Mesodermal cell (in vitro differentiated cells): ENCODE measurements at regions not wholly inside any gene's neighbourhood (a gene's known extent, or its start where the extent isn't known, plus 50 kb on each side); places are given as distances from the start of the nearest gene placed in this dataset.

Experiments used
- H3K27ac ChIP-seq: 2 replicates; pipeline ENCODE4 v1.7.0; 2013; ENCODE audit warnings: mild to moderate bottlenecking, low read depth, low read length, moderate library complexity; ENCODE audit not compliant: severe bottlenecking
- H3K36me3 ChIP-seq: 2 replicates; pipeline ENCODE4 v1.7.1; 2013; ENCODE audit warnings: mild to moderate bottlenecking, low read length, moderate library complexity; ENCODE audit not compliant: control insufficient read depth, insufficient read depth
- H3K4me1 ChIP-seq: one replicate; pipeline ENCODE4 v1.7.1; 2013; ENCODE audit warnings: mild to moderate bottlenecking, low read length; ENCODE audit not compliant: insufficient read depth, control insufficient read depth, poor library complexity, severe bottlenecking
- H3K4me3 ChIP-seq: 2 replicates; pipeline ENCODE4 v1.7.0; 2013; ENCODE audit warnings: low read length, control low read depth, mild to moderate bottlenecking; ENCODE audit not compliant: insufficient read depth, poor library complexity, severe bottlenecking; ENCODE audit errors: extremely low read depth
- H3K9me3 ChIP-seq: 2 replicates; pipeline ENCODE4 v1.7.1; 2013; ENCODE audit warnings: mild to moderate bottlenecking, low read length, moderate library complexity; ENCODE audit not compliant: control insufficient read depth
- WGBS, 2 experiments: methylation state at CpG; one replicate each; pipeline ENCODE4 v1.1.5; 2013; ENCODE audit warnings: missing lambda C conversion rate in 2 of 2; ENCODE audit not compliant: insufficient coverage in 2 of 2; 5-methylcytosine and 5-hydroxymethylcytosine counted together

GRCh38 chr3:174716956-174717505 is 142.1 kb upstream of the NAALADL2 start:
- Histone ChIP-seq H3K9me3 (no peaks in the 10 kb centered on the region), H3K4me3 (no peak overlapping the region), H3K27ac (no peak overlapping the region), H3K36me3 (no peaks in the 10 kb centered on the region), H3K4me1 (no peaks in the 10 kb centered on the region)
- no CpG with 5 or more reads among the region's 2 CpGs for WGBS, 2 experiments

GRCh38 chr3:174720717-174721116 is 138.4 kb upstream of the NAALADL2 start:
- Histone ChIP-seq H3K9me3 (no peaks in the 10 kb centered on the region), H3K36me3 (no peaks in the 10 kb centered on the region), H3K27ac (no peak overlapping the region), H3K4me3 (no peak overlapping the region), H3K4me1 (no peaks in the 10 kb centered on the region)
- no CpG with 5 or more reads among the region's 5 CpGs for WGBS, 2 experiments

- Histone ChIP-seq H3K36me3 (no peaks in the 10 kb centered on the region), H3K9me3 (no peaks in the 10 kb centered on the region), H3K27ac (no peak overlapping the region), H3K4me1 (no peaks in the 10 kb centered on the region), H3K4me3 (no peak overlapping the region)
- no CpG with 5 or more reads among the region's 3 CpGs for WGBS, 2 experiments
Measured at GRCh38 chr3:174725303-174725702, 133.8 kb upstream of the NAALADL2 start.

GRCh38 chr3:174737966-174738365 is 121.2 kb upstream of the NAALADL2 start:
- Histone ChIP-seq H3K9me3 (no peaks in the 10 kb centered on the region), H3K27ac (no peak overlapping the region), H3K36me3 (no peaks in the 10 kb centered on the region), H3K4me1 (no peaks in the 10 kb centered on the region), H3K4me3 (no peak overlapping the region)
- WGBS, 2 experiments, result 60% methylated on average over 1 of the region's 3 CpGs; no CpG with 5 or more reads in 1 of the 2 experiments

GRCh38 chr3:174749143-174749542 is 110.0 kb upstream of the NAALADL2 start:
- WGBS, 2 experiments, result no CpG with 5 or more reads among the region's 2 CpGs
- Histone ChIP-seq H3K27ac (no peak overlapping the region), H3K4me3 (no peak overlapping the region), H3K4me1 (no peaks in the 10 kb centered on the region), H3K36me3 (no peaks in the 10 kb centered on the region), H3K9me3 (no peaks in the 10 kb centered on the region)

- Histone ChIP-seq H3K4me3 (no peak overlapping the region), H3K27ac (no peak overlapping the region), H3K36me3 (no peaks in the 10 kb centered on the region), H3K9me3 (no peaks in the 10 kb centered on the region), H3K4me1 (no peaks in the 10 kb centered on the region)
- 91 to 96% methylated on average over 1 to 4 of the region's 6 CpGs for WGBS, 2 experiments
Measured at GRCh38 chr3:174755833-174756829, 103.0 kb upstream of the NAALADL2 start.

- Histone ChIP-seq H3K36me3 (no peaks in the 10 kb centered on the region), H3K9me3 (no peaks in the 10 kb centered on the region), H3K4me1 (no peaks in the 10 kb centered on the region), H3K27ac (no peak overlapping the region), H3K4me3 (no peak overlapping the region)
Measured at GRCh38 chr3:174758943-174759342, 100.2 kb upstream of the NAALADL2 start.

GRCh38 chr3:174767406-174767805 is 91.7 kb upstream of the NAALADL2 start:
- no peaks in the 10 kb centered on the region for H3K9me3 ChIP-seq
- H3K4me3 ChIP-seq, result no peak overlapping the region
- H3K36me3 ChIP-seq, result no peaks in the 10 kb centered on the region
- no peaks in the 10 kb centered on the region for H3K4me1 ChIP-seq
- WGBS, 2 experiments, result 70 to 77% methylated on average over 4 of the region's 5 CpGs
- no peak overlapping the region for H3K27ac ChIP-seq

GRCh38 chr3:174767853-174768382 is 91.2 kb upstream of the NAALADL2 start:
- no peaks in the 10 kb centered on the region for H3K36me3 ChIP-seq
- 90 to 93% methylated on average over 3 to 4 of the region's 5 CpGs for WGBS, 2 experiments
- H3K27ac ChIP-seq, result no peak overlapping the region
- no peaks in the 10 kb centered on the region for H3K9me3 ChIP-seq
- no peak overlapping the region for H3K4me3 ChIP-seq
- no peaks in the 10 kb centered on the region for H3K4me1 ChIP-seq

GRCh38 chr3:174769171-174769570 is 90.0 kb upstream of the NAALADL2 start:
- H3K4me1 ChIP-seq, result no peaks in the 10 kb centered on the region
- no peak overlapping the region for H3K27ac ChIP-seq
- H3K36me3 ChIP-seq, result no peaks in the 10 kb centered on the region
- H3K4me3 ChIP-seq, result no peak overlapping the region
- H3K9me3 ChIP-seq, result no peaks in the 10 kb centered on the region
- no CpG with 5 or more reads among the region's 2 CpGs for WGBS, 2 experiments

- peaks cover 5% of the 10 kb centered on the region for H3K4me1 ChIP-seq
Measured at GRCh38 chr3:174775603-174776002, 83.5 kb upstream of the NAALADL2 start.

More at GRCh38 chr3:174775603-174776002, 83.5 kb upstream of the NAALADL2 start:
- H3K27ac ChIP-seq, result no peak overlapping the region
- no peaks in the 10 kb centered on the region for H3K36me3 ChIP-seq
- no peak overlapping the region for H3K4me3 ChIP-seq
- H3K9me3 ChIP-seq, result no peaks in the 10 kb centered on the region
- 83% methylated on average over 2 of the region's 3 CpGs; no CpG with 5 or more reads in 1 of the 2 experiments for WGBS, 2 experiments
